ENCODE measurements at regions not wholly inside any gene's neighbourhood (a gene's known extent, or its start where the extent isn't known, plus 50 kb on each side); places are given as distances from the start of the nearest gene placed in this dataset.
"Not testable (repeated sequence)": the region's sequence is repeated elsewhere in the genome, so short reads cannot be mapped to it uniquely, and the experiment has no call there.

- Histone ChIP-seq H3K9me3 (ENCODE audit: severe bottlenecking) (no peaks in the 10 kb centered on the region), H3K36me3 (ENCODE audit: low read depth) (no peaks in the 10 kb centered on the region), H3K4me1 (ENCODE audit: insufficient read depth, poor library complexity, severe bottlenecking) (no peaks in the 10 kb centered on the region), H3K4me3 (ENCODE audit: severe bottlenecking) (no peak overlapping the region), H3K27me3 (ENCODE audit: insufficient read depth, poor library complexity, severe bottlenecking) (no peaks in the 10 kb centered on the region), H3K27ac (ENCODE audit: poor library complexity, severe bottlenecking) (no peak overlapping the region)
- TF ChIP-seq CTCF (IDR thresholded peaks at IDR 0.05; ENCODE audit: poor library complexity, severe bottlenecking) = no peak
- ATAC-seq (ENCODE audit: low read depth) (no peak), DNase-seq (ENCODE audit: low spot score) (no peak)
These were observed 269.2 kb downstream of the C7orf25 start for GRCh38 chr7:42642699-42643098.

GRCh38 chr7:42639930-42640329, 271.9 kb downstream of the C7orf25 start:
- Histone ChIP-seq H3K9me3 (ENCODE audit: severe bottlenecking) (no peaks in the 10 kb centered on the region), H3K4me3 (ENCODE audit: severe bottlenecking) (no peak overlapping the region), H3K36me3 (ENCODE audit: low read depth) (no peaks in the 10 kb centered on the region), H3K27ac (ENCODE audit: poor library complexity, severe bottlenecking) (no peak overlapping the region), H3K4me1 (ENCODE audit: insufficient read depth, poor library complexity, severe bottlenecking) (no peaks in the 10 kb centered on the region), H3K27me3 (ENCODE audit: insufficient read depth, poor library complexity, severe bottlenecking) (no peaks in the 10 kb centered on the region)
- TF ChIP-seq CTCF (IDR thresholded peaks at IDR 0.05; ENCODE audit: poor library complexity, severe bottlenecking) = no peak
- ATAC-seq (ENCODE audit: low read depth) (no peak), DNase-seq (ENCODE audit: low spot score) (no peak)

GRCh38 chr7:42636380-42636779, 275.5 kb downstream of the C7orf25 start:
- not testable (repeated sequence) for H3K4me1 ChIP-seq (ENCODE audit: insufficient read depth, poor library complexity, severe bottlenecking); H3K27me3 ChIP-seq (ENCODE audit: insufficient read depth, poor library complexity, severe bottlenecking); DNase-seq (ENCODE audit: low spot score); H3K27ac ChIP-seq (ENCODE audit: poor library complexity, severe bottlenecking); ATAC-seq (ENCODE audit: low read depth); H3K4me3 ChIP-seq (ENCODE audit: severe bottlenecking); H3K9me3 ChIP-seq (ENCODE audit: severe bottlenecking); H3K36me3 ChIP-seq (ENCODE audit: low read depth)

- no peak for DNase-seq (ENCODE audit: low spot score)
- Histone ChIP-seq H3K27ac (ENCODE audit: poor library complexity, severe bottlenecking) (no peak overlapping the region), H3K4me1 (ENCODE audit: insufficient read depth, poor library complexity, severe bottlenecking) (no peaks in the 10 kb centered on the region), H3K36me3 (ENCODE audit: low read depth) (no peaks in the 10 kb centered on the region), H3K4me3 (ENCODE audit: severe bottlenecking) (no peak overlapping the region), H3K9me3 (ENCODE audit: severe bottlenecking) (no peaks in the 10 kb centered on the region), H3K27me3 (ENCODE audit: insufficient read depth, poor library complexity, severe bottlenecking) (no peaks in the 10 kb centered on the region)
- no peak for TF ChIP-seq CTCF (IDR thresholded peaks at IDR 0.05; ENCODE audit: poor library complexity, severe bottlenecking)
- no peak for ATAC-seq (ENCODE audit: low read depth)
These were observed 283.8 kb downstream of the C7orf25 start for GRCh38 chr7:42628054-42628453.

DNA sequence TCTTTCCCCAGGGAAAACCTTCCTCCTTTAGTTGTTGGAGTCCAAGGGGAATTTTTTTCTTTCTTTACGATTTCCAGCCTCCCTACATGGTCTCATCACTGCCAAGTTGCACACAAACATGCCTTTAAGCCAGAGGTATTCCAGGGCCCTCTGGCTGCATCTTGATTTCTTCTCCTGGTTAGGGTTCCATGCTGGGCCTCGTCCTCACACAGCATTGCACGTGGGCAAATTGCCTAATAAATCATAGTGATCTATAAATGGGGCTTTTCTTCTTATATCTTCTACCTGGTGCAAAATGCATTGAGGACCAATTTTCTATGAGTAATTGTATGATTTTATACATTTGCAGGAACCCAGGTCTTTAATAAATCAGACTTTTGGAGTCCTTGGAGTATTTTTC, 284.2 kb downstream of the C7orf25 start:
- H3K4me1 ChIP-seq (ENCODE audit: insufficient read depth, poor library complexity, severe bottlenecking) = no peaks in the 10 kb centered on the region
- H3K27ac ChIP-seq (ENCODE audit: poor library complexity, severe bottlenecking) = no peak overlapping the region
- H3K27me3 ChIP-seq (ENCODE audit: insufficient read depth, poor library complexity, severe bottlenecking) = no peaks in the 10 kb centered on the region
- no peak overlapping the region for H3K4me3 ChIP-seq (ENCODE audit: severe bottlenecking)
- no peak for ATAC-seq (ENCODE audit: low read depth)
- no peak for TF ChIP-seq CTCF (IDR thresholded peaks at IDR 0.05; ENCODE audit: poor library complexity, severe bottlenecking)
- no peaks in the 10 kb centered on the region for H3K9me3 ChIP-seq (ENCODE audit: severe bottlenecking)
- H3K36me3 ChIP-seq (ENCODE audit: low read depth) = no peaks in the 10 kb centered on the region
- DNase-seq (ENCODE audit: low spot score) = no peak

All from RWPE2 (cell line).